Suprapubic skin (tissue), 3 donors: ENCODE measurements at regions not wholly inside any gene's neighbourhood (a gene's known extent, or its start where the extent isn't known, plus 50 kb on each side); places are given as distances from the start of the nearest gene placed in this dataset.
"Not testable (repeated sequence)": the region's sequence is repeated elsewhere in the genome, so short reads cannot be mapped to it uniquely, and the experiment has no call there.

Source experiments
- POLR2AphosphoS5 ChIP-seq, 3 donors: sonication (generic); formaldehyde crosslinking; IDR thresholded peaks; one replicate each; pipeline ENCODE4 v1.6.1; 2017; ENCODE audit warnings: antibody characterized with exemption in 3 of 3
- TF ChIP-seq, protein P1 (sequence below), 2 donors: fragments of 200-600 bp in 1 of 2; fragments of 450-650 bp in 1 of 2; sonication (generic) in 1 of 2; IDR thresholded peaks; one replicate each; pipeline ENCODE4 v1.5.1; 2016 to 2019; ENCODE audit warnings: antibody characterized with exemption in 2 of 2, mild to moderate bottlenecking in 1 of 2, moderate library complexity in 1 of 2

- TF ChIP-seq, protein P1, sequence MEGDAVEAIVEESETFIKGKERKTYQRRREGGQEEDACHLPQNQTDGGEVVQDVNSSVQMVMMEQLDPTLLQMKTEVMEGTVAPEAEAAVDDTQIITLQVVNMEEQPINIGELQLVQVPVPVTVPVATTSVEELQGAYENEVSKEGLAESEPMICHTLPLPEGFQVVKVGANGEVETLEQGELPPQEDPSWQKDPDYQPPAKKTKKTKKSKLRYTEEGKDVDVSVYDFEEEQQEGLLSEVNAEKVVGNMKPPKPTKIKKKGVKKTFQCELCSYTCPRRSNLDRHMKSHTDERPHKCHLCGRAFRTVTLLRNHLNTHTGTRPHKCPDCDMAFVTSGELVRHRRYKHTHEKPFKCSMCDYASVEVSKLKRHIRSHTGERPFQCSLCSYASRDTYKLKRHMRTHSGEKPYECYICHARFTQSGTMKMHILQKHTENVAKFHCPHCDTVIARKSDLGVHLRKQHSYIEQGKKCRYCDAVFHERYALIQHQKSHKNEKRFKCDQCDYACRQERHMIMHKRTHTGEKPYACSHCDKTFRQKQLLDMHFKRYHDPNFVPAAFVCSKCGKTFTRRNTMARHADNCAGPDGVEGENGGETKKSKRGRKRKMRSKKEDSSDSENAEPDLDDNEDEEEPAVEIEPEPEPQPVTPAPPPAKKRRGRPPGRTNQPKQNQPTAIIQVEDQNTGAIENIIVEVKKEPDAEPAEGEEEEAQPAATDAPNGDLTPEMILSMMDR (IDR thresholded peaks at IDR 0.05) = not testable (repeated sequence)
- TF ChIP-seq POLR2AphosphoS5 (IDR thresholded peaks at IDR 0.05) = not testable (repeated sequence)
These were observed 55.5 kb upstream of the PPIAL4F start for GRCh38 chr1:144537234-144537633.
